Calu3 (cell line): ENCODE measurements at regions not wholly inside any gene's neighbourhood (a gene's known extent, or its start where the extent isn't known, plus 50 kb on each side); places are given as distances from the start of the nearest gene placed in this dataset.

Experiments
- BruUV-seq: library from RNA; stranded (reverse); fragments of 400-500 nt; replicated peaks from 2 replicates; lab custom pipeline; 2021; lab: Mats Ljungman, UMichigan
- CTCF ChIA-PET: fragments of 300-600 bp; sonication (Branson Sonifier 250); formaldehyde crosslinking; loops from one replicate; lab custom pipeline; 2022; ENCODE audit warnings: antibody characterized with exemption; lab: Charles Lee
- DNase-seq: peaks from one replicate; pipeline ENCODE4 v3.0.0; 2022
- H3K27ac Mint-ChIP-seq: one replicate; pipeline ENCODE4 v1.8.0; 2022; ENCODE audit warnings: mixed read lengths; ENCODE audit not compliant: unreplicated experiment
- H3K27me3 Mint-ChIP-seq: one replicate; pipeline ENCODE4 v1.8.0; 2022; ENCODE audit warnings: mixed read lengths; ENCODE audit not compliant: unreplicated experiment
- H3K36me3 Mint-ChIP-seq: one replicate; pipeline ENCODE4 v1.8.0; 2022; ENCODE audit warnings: mild to moderate bottlenecking, moderate library complexity, mixed read lengths; ENCODE audit not compliant: insufficient read depth, unreplicated experiment
- H3K4me1 Mint-ChIP-seq: one replicate; pipeline ENCODE4 v1.8.0; 2022; ENCODE audit warnings: mild to moderate bottlenecking, low read depth, mixed read lengths; ENCODE audit not compliant: unreplicated experiment
- H3K4me3 Mint-ChIP-seq: one replicate; pipeline ENCODE4 v1.8.0; 2022; ENCODE audit warnings: mild to moderate bottlenecking, low read depth, moderate library complexity, mixed read lengths; ENCODE audit not compliant: unreplicated experiment
- H3K9me3 Mint-ChIP-seq: one replicate; pipeline ENCODE4 v1.8.0; 2022; ENCODE audit warnings: low read depth, mixed read lengths; ENCODE audit not compliant: unreplicated experiment
- intact Hi-C: fragments of 100-400 bp; cut with micrococcal nuclease; formaldehyde crosslinking; loops from one replicate; pipeline ENCODE4 v1.10.0; 2022; ENCODE audit not compliant: unreplicated experiment
- TF ChIP-seq, protein P1 (sequence below): fragments of 200-600 bp; IDR thresholded peaks from one replicate; pipeline ENCODE4 v1.8.0; 2022; ENCODE audit warnings: antibody characterized with exemption; ENCODE audit not compliant: unreplicated experiment

DNA sequence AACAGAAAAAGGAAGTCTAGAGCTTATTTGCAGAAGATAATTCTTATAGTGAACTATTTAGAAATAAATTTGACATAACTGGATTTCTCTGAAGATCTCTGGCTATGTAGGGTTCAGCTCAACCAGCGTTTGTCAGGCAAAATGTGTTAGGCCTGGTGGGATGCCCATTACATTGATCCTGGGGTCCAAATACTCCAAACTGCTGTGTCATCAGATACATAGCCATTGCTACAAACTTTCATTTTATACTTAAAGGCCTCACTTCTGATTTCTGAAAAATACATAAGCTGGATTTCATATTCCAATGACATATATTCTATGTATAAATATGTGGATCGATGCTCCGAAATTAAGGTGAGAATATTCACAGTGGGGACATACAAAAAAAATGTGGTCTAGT, 1958.9 kb upstream of the TENM3 start:
- BruUV-seq = no TSS peak
- TF ChIP-seq, protein P1, sequence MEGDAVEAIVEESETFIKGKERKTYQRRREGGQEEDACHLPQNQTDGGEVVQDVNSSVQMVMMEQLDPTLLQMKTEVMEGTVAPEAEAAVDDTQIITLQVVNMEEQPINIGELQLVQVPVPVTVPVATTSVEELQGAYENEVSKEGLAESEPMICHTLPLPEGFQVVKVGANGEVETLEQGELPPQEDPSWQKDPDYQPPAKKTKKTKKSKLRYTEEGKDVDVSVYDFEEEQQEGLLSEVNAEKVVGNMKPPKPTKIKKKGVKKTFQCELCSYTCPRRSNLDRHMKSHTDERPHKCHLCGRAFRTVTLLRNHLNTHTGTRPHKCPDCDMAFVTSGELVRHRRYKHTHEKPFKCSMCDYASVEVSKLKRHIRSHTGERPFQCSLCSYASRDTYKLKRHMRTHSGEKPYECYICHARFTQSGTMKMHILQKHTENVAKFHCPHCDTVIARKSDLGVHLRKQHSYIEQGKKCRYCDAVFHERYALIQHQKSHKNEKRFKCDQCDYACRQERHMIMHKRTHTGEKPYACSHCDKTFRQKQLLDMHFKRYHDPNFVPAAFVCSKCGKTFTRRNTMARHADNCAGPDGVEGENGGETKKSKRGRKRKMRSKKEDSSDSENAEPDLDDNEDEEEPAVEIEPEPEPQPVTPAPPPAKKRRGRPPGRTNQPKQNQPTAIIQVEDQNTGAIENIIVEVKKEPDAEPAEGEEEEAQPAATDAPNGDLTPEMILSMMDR = no peak
- no peak for DNase-seq
- Mint-ChIP-seq H3K4me3 (no peak overlapping the region), H3K36me3 (no peaks in the 10 kb centered on the region), H3K4me1 (no peaks in the 10 kb centered on the region), H3K9me3 (peaks cover 3% of the 10 kb centered on the region), H3K27me3 (no peaks in the 10 kb centered on the region), H3K27ac (no peak overlapping the region)
- CTCF ChIA-PET = no interaction called here
- intact Hi-C loops = no loop called here

DNA sequence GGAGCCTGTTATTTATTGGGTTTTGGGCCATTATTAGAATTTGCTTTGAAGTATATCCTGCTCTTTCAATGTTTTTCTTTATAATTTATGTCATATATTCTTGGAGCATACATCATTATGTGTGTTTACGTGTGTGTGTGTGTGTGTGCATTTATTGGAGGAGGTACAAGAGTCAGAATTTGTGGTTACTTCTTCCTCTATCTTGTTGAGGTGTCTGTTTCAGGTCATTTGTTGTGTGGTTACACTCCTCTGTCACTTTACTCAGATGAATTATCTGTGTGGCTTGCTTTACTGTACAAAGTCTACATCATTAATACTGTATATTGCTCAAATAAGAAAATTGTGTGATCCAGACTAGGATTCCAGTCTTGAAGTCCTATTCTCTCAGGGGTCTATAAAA, 1957.4 kb upstream of the TENM3 start:
- CTCF ChIA-PET = no interaction called here
- Mint-ChIP-seq H3K4me3 (no peak overlapping the region), H3K27ac (no peak overlapping the region), H3K4me1 (no peaks in the 10 kb centered on the region), H3K36me3 (no peaks in the 10 kb centered on the region), H3K27me3 (no peaks in the 10 kb centered on the region), H3K9me3 (peaks cover 3% of the 10 kb centered on the region)
- BruUV-seq = no TSS peak
- TF ChIP-seq, protein P1 = no peak
- intact Hi-C loops = no loop called here
- DNase-seq = no peak

- Mint-ChIP-seq H3K4me3 (no peak overlapping the region), H3K27ac (no peak overlapping the region), H3K9me3 (peaks cover 3% of the 10 kb centered on the region), H3K4me1 (no peaks in the 10 kb centered on the region), H3K36me3 (no peaks in the 10 kb centered on the region), H3K27me3 (no peaks in the 10 kb centered on the region)
- DNase-seq = no peak
- intact Hi-C loops = no loop called here
- TF ChIP-seq, protein P1 = no peak
- CTCF ChIA-PET = no interaction called here
- BruUV-seq = no TSS peak
Measured at GRCh38 chr4:180292339-180292738, 1950.9 kb upstream of the TENM3 start.

GRCh38 chr4:180296036-180296599, 1947.1 kb upstream of the TENM3 start:
- no peaks in the 10 kb centered on the region for H3K27me3 Mint-ChIP-seq
- BruUV-seq = no TSS peak
- DNase-seq = no peak

More at GRCh38 chr4:180296036-180296599, 1947.1 kb upstream of the TENM3 start:
- TF ChIP-seq, protein P1 = no peak
- no peaks in the 10 kb centered on the region for H3K36me3 Mint-ChIP-seq
- no peak overlapping the region for H3K27ac Mint-ChIP-seq
- intact Hi-C loops = no loop called here
- no peaks in the 10 kb centered on the region for H3K4me1 Mint-ChIP-seq
- H3K9me3 Mint-ChIP-seq = peaks cover 3% of the 10 kb centered on the region
- H3K4me3 Mint-ChIP-seq = no peak overlapping the region
- CTCF ChIA-PET = no interaction called here
